ENCODE measurements at regions not wholly inside any gene's neighbourhood (a gene's known extent, or its start where the extent isn't known, plus 50 kb on each side); places are given as distances from the start of the nearest gene placed in this dataset.
"Not testable (repeated sequence)": the region's sequence is repeated elsewhere in the genome, so short reads cannot be mapped to it uniquely, and the experiment has no call there.

- Mint-ChIP-seq H3K9me3 (peaks cover 0 to 6% (median 0%) of the 10 kb centered on the region in 7 donors), H3K4me3 (no peak overlapping the region), H3K27me3 (peaks cover 22 to 36% (median 28%) of the 10 kb centered on the region in 3 donors), H3K4me1 (no peaks in the 10 kb centered on the region), H3K27ac (no peak overlapping the region), H3K36me3 (no peaks in the 10 kb centered on the region)
- ATAC-seq (ENCODE audit: low read depth in 2 of 2) (no peak), DNase-seq (no peak)
Observed at GRCh38 chr2:131646669-131647297, 119.1 kb downstream of the CCDC74A start.

DNA sequence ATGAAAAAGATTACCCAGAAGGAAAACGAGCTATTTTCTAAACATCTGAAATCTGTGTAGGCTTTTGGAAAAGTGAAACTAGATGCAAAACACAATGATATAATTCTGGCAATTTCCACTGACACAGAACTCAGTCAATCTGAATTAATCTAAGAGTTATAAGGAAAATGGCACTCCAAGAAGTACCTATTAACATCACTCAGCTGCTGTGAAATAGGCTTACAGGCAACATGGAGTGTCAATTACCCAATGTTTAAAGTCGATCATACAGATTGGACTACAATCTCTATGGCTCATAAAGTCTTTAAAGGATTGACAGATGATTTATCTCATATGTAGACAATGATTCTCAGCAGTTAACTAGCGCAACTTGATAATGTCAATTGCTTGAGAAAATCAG, 120.9 kb downstream of the CCDC74A start:
- not testable (repeated sequence) for H3K4me3 Mint-ChIP-seq; H3K36me3 Mint-ChIP-seq; H3K9me3 Mint-ChIP-seq; H3K27ac Mint-ChIP-seq; ATAC-seq (ENCODE audit: low read depth in 2 of 2); DNase-seq; H3K4me1 Mint-ChIP-seq
- H3K27me3 Mint-ChIP-seq: peaks cover 28 to 36% (median 31%) of the 10 kb centered on the region in 3 donors

- not testable (repeated sequence) for H3K4me1 Mint-ChIP-seq; H3K9me3 Mint-ChIP-seq; DNase-seq; H3K27ac Mint-ChIP-seq; ATAC-seq (ENCODE audit: low read depth in 2 of 2); H3K36me3 Mint-ChIP-seq; H3K4me3 Mint-ChIP-seq
- peaks cover 16 to 37% (median 24%) of the 10 kb centered on the region in 3 donors for H3K27me3 Mint-ChIP-seq
Observed at GRCh38 chr2:131652246-131652645, 124.6 kb downstream of the CCDC74A start.

DNA sequence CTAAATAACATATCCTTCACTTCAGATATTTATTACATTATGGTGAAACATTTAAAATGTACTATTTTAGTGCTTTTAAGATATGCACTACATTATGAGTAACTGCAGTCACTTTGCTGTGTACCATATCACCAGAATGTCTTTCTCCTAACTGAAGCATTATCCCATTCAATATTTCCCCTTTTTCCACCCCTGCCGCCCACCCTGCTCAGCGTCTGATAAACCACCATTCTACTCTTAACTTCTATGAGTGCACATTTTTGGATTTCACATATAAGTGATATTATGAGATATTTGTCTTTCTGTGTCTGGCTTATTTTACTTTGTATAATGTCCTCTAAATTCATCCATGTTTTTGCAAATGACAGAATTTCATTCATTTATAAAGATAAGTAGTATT, 126.4 kb downstream of the CCDC74A start:
- DNase-seq; H3K36me3 Mint-ChIP-seq; H3K27ac Mint-ChIP-seq; H3K4me1 Mint-ChIP-seq; H3K4me3 Mint-ChIP-seq; H3K9me3 Mint-ChIP-seq; ATAC-seq (ENCODE audit: low read depth in 2 of 2): not testable (repeated sequence)
- H3K27me3 Mint-ChIP-seq: peaks cover 14 to 38% (median 21%) of the 10 kb centered on the region in 3 donors

GRCh38 chr2:131656816-131657633, 129.3 kb downstream of the CCDC74A start:
- Mint-ChIP-seq H3K4me1 (no peaks in the 10 kb centered on the region), H3K27ac (no peak overlapping the region)
- no peak for ATAC-seq (ENCODE audit: low read depth in 2 of 2)

DNA sequence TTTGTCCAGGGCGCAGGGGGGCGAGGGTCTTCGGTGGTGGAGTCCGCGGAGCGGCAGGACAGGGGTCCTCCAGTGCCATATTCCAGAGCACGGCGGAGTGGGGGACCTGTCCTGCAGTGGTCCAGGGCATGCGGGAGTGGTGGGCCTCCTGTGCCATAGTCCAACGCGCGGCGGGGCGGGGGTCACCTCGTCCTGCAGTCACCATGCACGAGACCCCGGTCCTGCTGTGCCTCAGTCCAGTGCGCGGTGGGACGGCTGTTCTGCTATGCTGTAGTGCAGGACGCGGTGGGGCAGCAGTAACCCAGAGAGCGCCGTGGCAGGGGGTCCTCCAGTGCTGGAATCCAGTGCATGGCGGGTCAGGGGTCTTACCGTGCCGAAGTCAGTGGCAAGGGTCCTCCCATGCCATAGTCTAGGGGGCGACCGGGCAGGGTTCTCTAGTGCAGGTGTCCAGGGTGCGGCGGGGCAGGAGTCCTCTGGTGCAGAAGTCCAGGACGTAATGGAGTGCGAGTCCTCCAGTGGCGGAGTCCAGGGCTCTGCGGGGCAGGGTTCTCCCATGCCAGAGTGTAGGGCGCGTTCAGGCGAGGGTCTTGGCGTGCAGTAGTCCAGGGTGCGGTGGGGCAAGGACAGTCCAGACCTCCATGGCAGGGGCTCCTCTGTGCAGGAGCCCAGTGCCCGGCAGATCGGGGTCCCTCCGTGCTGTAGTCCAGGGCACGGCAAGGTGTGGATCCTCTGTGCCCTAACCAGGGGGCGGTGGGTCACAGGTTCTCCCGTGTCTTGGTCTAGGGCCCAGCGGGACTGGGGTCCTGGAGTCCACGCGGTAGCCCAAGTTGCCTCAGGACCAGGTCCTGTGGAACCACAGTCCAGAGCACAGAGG, 130.4 kb downstream of the CCDC74A start:
- DNase-seq (no peak), ATAC-seq (ENCODE audit: low read depth in 2 of 2) (no peak)
- Mint-ChIP-seq H3K36me3 (no peaks in the 10 kb centered on the region), H3K4me1 (no peaks in the 10 kb centered on the region), H3K9me3 (peaks cover 0 to 3% (median 0%) of the 10 kb centered on the region in 7 donors), H3K27ac (no peak overlapping the region), H3K4me3 (peak overlapping the region in 1 of 8 donors; percentile 25), H3K27me3 (peaks cover 29 to 56% (median 46%) of the 10 kb centered on the region in 3 donors)

More at GRCh38 chr2:131656816-131657633, 129.3 kb downstream of the CCDC74A start:
- no peak for DNase-seq
- Mint-ChIP-seq H3K9me3 (peaks cover 0 to 3% (median 0%) of the 10 kb centered on the region in 7 donors), H3K27me3 (peaks cover 18 to 45% (median 45%) of the 10 kb centered on the region in 3 donors), H3K36me3 (no peaks in the 10 kb centered on the region), H3K4me3 (no peak overlapping the region)

- no peak for DNase-seq
- no peak for ATAC-seq (ENCODE audit: low read depth in 2 of 2)
- no peak overlapping the region for H3K27ac Mint-ChIP-seq
- H3K36me3 Mint-ChIP-seq: no peaks in the 10 kb centered on the region
- H3K27me3 Mint-ChIP-seq: peaks cover 34 to 59% (median 48%) of the 10 kb centered on the region in 3 donors
- H3K4me3 Mint-ChIP-seq: no peak overlapping the region
- H3K9me3 Mint-ChIP-seq: peaks cover 0 to 3% (median 0%) of the 10 kb centered on the region in 7 donors
- H3K4me1 Mint-ChIP-seq: no peaks in the 10 kb centered on the region
Observed at GRCh38 chr2:131658769-131659131, 131.1 kb downstream of the CCDC74A start.

DNA sequence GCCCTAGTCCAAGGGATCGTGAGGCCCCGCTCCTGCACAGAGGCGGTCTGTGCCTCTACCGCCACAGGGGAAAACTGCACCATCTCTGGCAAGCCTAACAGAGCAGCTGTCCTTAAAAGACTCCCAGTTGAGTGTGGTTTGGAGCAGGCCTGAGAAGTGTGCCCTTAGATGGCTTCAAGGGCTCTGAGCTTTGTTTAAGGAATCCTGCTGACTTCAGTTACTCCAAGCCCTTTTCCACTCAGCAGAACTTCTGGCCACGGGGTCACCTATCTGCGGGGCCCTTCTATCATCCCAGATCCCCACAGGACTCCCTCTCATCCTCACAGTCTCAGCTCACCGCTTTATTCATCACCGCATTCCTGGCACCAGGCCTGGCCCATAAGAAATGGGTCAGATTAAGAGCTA, 131.5 kb downstream of the CCDC74A start:
- Mint-ChIP-seq H3K4me1 (no peaks in the 10 kb centered on the region), H3K27ac (no peak overlapping the region), H3K27me3 (peaks cover 37 to 59% (median 44%) of the 10 kb centered on the region in 3 donors), H3K4me3 (no peak overlapping the region), H3K9me3 (peaks cover 0 to 3% (median 0%) of the 10 kb centered on the region in 7 donors), H3K36me3 (no peaks in the 10 kb centered on the region)
- ATAC-seq (ENCODE audit: low read depth in 2 of 2) (no peak), DNase-seq (no peak)

DNA sequence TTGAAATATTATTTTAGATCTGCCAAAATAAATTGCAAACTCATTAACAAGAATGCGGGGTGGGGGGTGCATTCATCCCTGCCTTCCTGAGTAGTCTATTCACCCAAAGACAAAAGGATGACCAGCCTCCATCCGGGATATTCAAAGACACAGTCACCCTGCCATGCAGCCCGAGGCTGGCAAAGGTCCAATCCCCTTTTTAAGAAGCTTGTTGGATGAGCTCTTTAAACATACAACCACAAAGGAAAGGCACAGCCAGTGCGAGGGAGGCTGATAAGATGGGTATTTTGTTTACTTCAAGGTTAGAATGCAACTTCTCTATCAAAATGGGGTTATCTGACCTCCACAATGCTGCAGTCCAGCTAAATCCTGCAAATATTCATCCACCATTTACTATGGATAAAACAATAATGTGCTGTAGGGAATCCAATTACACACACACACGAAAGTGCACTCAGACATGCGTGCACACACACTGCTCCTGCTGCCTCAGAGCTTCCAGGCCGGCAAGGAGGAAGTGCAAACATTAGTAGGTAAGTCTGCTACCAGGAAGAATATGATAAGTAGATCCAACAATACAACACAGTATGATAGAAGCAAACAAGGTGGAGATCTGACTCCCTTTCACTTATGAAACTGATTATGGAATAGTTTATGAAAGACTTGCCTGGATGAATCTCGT, 133.6 kb downstream of the CCDC74A start:
- H3K9me3 Mint-ChIP-seq; H3K4me3 Mint-ChIP-seq; H3K4me1 Mint-ChIP-seq; ATAC-seq (ENCODE audit: low read depth in 2 of 2); H3K36me3 Mint-ChIP-seq; DNase-seq: not testable (repeated sequence)
- peak overlapping the region in 1 of 6 donors; percentile 51 for H3K27ac Mint-ChIP-seq
- peaks cover 47 to 54% (median 47%) of the 10 kb centered on the region in 3 donors for H3K27me3 Mint-ChIP-seq

GRCh38 chr2:131661884-131662535, 134.3 kb downstream of the CCDC74A start:
- not testable (repeated sequence) for DNase-seq; H3K9me3 Mint-ChIP-seq; H3K4me3 Mint-ChIP-seq; H3K4me1 Mint-ChIP-seq; H3K27ac Mint-ChIP-seq; H3K36me3 Mint-ChIP-seq; ATAC-seq (ENCODE audit: low read depth in 2 of 2)
- peaks cover 40 to 54% (median 43%) of the 10 kb centered on the region in 3 donors for H3K27me3 Mint-ChIP-seq

DNA sequence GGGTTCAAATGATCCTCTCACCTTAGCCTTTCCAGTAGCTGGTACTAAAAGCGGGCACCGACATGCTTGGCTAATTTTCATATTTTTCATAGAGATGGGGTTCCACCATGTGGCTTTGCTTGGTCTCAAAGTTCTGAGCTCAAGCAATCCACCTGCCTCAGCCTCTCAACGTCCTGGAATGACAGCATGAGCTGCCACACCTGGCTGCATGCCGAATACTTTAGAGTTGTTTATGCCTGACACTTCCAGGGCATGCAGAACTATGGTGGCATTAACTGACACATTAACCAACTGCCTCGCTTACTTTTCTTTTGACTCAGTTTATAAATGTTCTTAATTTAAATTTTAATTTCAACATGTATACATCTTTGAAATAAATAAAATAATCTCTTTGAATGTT, 135.8 kb downstream of the CCDC74A start:
- H3K4me3 Mint-ChIP-seq; H3K27ac Mint-ChIP-seq; DNase-seq; H3K4me1 Mint-ChIP-seq; H3K36me3 Mint-ChIP-seq; H3K9me3 Mint-ChIP-seq; ATAC-seq (ENCODE audit: low read depth in 2 of 2): not testable (repeated sequence)
- H3K27me3 Mint-ChIP-seq: peaks cover 33 to 46% (median 42%) of the 10 kb centered on the region in 3 donors

DNA sequence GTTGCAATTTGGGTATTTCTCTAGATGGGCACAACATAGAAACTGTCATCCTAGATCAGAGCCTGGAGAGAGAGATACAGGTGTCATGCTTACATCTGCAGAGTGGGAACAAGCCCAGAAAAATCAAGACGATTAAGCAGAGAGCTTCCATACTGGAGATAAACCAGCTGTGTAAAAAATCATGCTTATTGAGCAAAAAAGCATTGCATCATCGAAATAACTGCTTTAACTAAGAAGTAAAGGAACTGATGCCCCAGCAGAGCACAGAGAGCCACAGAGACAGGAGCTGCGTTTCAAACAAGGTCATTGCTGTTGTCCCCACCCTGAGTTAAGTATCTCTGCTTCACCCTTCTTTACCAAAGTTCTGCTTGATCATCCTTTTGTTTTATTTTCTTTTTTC, 138.0 kb downstream of the CCDC74A start:
- H3K4me3 Mint-ChIP-seq; ATAC-seq (ENCODE audit: low read depth in 2 of 2); H3K27ac Mint-ChIP-seq; DNase-seq; H3K36me3 Mint-ChIP-seq; H3K4me1 Mint-ChIP-seq: not testable (repeated sequence)
- Mint-ChIP-seq H3K9me3 (peaks cover 0 to 13% (median 5%) of the 10 kb centered on the region in 7 donors), H3K27me3 (peaks cover 33 to 46% (median 41%) of the 10 kb centered on the region in 3 donors)
